NCI-H1105 (cell line): ENCODE measurements at regions not wholly inside any gene's neighbourhood (a gene's known extent, or its start where the extent isn't known, plus 50 kb on each side); places are given as distances from the start of the nearest gene placed in this dataset.
"Not testable (repeated sequence)": the region's sequence is repeated elsewhere in the genome, so short reads cannot be mapped to it uniquely, and the experiment has no call there.

Experiments used
- DNase-seq: peaks from one replicate; lab custom pipeline; 2025; lab: John Stamatoyannopoulos, UW

DNA sequence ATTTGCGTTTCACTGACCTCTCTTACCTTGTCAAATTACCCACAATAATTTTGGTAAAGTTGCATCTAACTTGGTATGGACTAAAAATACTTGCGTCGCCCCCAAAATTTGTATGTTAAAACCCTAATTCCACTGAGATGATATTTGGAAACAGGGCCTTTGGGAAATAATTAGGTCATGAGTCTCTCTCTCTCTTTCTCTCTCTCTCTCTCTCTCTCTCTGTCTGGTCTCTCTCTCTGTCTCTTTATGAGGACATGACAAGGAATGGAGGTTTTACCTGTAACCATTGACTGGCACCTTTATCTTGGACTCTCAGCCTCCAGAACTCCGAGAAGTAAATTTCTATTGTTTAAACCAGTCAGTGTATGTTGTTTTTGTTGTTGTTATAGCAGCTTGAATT, 111.5 kb upstream of the BDP1 start:
- not testable (repeated sequence) for DNase-seq

DNA sequence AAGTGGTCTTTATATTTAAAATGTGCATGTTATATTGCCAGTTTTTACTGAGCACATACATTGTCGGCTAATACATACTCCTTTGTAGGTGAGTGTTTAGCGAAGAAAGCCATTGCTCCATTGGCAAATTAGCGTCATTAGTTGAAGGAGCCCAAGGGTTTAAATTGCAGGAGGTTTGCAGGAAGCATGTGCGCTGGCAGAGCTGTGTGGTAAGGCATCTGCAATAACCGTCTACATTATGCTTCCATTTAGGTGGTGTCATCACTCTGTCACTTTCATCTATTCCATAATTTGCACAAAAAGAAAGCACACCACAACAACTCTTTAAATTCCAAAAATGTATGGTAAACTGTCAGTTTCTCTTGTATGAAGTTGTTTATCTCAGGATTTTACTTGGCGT, 82.8 kb upstream of the BDP1 start:
- DNase-seq = peak; percentile 47

DNA sequence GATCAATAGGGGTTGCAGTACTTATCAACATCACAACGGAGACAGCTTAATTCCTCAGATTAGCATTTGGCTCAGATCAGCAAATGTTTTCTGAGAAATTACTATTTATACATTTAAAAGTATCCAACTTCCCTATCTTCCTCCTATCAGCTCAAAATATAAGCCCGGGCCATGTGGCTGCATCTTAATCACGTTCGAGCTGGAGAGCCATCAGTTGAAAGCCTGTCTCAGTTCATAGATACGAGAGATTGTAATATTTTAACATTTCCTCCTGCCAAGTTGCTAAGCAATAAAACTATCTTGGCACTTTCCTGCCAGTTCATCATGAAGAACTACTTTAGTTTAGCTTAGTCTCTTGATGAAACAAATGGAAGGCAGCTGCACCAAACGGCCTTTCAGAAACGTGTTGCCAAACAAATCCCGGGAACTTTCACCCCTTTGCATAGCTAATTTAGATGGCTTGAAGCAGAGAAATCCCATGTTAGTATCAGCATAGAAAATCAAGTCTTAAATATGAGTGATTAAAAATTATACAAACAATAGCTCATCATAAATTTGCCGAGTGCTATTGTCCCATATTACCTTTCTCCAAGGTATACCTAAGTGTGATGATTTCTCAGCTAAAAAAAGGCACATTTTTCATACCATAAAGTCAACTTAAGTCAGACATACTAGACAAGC, 82.3 kb upstream of the BDP1 start:
- not testable (repeated sequence) for DNase-seq

GRCh38 chr5:71384204-71384603, 71.2 kb upstream of the BDP1 start:
- not testable (repeated sequence) for DNase-seq

DNA sequence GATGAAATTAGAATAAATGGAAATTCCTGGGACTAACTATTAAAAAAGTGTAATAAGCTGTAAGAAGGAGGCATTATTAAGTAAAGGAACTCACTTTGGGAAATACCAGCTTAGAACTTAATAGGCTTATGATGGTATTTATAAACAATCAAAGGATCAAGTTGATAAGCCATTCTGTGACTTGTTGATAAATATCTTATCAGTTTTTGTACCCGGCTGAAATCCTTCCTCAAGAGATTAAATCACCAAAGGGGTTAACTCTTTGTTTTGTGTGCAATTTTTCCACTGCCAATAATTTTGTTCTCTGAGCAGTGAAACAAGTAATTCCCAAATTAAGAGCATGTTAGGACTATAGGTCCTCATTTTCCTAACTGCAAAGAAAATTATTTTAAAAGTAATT, 70.7 kb upstream of the BDP1 start:
- no peak for DNase-seq

DNA sequence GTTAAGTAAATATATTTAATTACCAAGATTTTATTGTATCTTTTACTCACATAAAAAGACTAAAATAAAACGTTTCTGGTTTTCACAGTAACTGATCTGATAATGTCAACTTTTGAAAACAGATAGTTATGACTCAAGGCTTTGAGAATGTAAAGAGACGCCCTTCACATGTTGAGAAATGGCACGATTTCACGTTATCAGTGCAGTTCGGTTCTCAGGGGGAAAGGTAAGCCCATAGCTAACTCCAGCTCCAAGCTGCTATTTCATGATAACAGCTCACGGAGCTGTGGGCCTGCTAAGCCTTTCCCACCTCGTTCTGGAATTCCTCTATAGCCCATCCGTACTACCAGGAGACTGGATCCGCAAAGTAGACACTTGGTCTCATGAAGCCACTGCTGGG, 70.2 kb upstream of the BDP1 start:
- not testable (repeated sequence) for DNase-seq

- not testable (repeated sequence) for DNase-seq
Measured at GRCh38 chr5:71388184-71388583, 67.3 kb upstream of the BDP1 start.

- DNase-seq = not testable (repeated sequence)
Measured at GRCh38 chr5:71398400-71398799, 57.1 kb upstream of the BDP1 start.

DNA sequence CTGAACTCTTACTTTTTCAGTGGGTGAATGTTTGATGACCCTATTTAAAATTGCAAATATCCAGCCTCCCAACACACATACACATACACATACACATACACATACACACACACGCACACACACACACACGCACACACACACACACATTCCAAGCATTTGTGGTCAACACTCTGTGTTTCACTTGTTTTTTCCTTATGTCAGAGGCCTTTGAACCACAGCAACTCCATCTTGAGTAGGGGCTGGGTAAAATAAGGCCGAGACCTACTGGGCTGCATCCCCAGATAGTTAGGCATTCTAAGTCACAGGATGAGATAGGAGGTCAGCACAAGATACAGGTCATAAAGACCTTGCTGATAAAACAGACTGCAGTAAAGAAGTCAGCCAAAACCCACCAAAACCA, 56.6 kb upstream of the BDP1 start:
- not testable (repeated sequence) for DNase-seq

DNA sequence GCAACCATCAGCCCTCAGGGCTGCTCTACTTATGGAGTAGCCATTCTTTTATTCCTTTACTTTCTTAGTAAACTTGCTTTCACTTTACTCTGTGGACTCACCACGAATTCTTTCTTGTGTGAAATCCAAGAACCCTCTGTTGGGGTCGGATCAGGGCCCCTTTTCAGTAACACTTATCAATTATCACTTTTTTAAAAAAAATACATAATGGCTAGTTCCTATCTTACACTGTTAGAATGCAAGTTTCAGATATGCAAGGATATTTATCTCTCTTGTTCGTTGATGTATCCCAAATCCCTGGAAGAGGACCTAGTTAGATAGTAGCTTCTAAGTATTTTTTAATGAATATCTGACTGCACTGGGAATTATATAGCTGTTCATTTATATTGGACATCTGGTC, 56.0 kb upstream of the BDP1 start:
- DNase-seq = not testable (repeated sequence)

DNA sequence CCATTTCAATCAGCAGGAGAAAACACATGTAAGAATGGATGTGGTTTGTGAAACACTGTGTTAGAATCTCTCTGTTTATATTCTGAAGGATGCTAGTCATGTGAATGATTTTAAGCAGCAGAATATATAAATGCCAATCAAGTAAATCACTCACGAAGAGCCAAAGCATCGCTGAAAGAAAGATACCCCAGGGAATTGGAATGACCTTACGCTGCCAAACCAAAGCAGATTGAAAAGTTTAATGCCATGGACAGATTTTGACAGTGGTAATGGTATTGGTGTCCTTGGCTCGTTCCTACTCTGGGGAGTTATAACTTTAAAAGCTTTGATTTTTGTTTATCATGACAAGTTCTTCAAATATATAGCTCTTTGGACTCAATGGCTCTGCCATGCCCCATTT, 54.8 kb upstream of the BDP1 start:
- not testable (repeated sequence) for DNase-seq

DNA sequence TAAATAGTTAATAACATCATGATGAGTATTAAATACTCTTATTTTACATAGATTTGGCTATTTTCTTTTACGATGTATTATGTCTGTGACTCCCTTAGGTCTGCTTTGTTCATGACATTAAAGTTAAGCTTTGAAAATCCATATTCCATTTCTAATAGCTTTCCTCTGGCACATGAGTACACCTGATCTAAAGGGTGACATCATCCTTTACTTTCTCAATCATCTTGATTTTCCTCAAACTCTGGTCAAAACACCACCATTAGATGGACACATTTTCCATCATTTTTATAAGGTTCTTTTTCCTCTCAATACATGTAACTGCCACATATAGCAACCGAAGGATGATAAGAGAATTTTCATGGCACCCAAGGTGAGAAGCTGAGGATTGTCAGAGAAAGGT, 54.3 kb upstream of the BDP1 start:
- not testable (repeated sequence) for DNase-seq

GRCh38 chr5:71401564-71401963, 53.9 kb upstream of the BDP1 start:
- DNase-seq = not testable (repeated sequence)

GRCh38 chr5:71404441-71404840, 51.0 kb upstream of the BDP1 start:
- DNase-seq = not testable (repeated sequence)

GRCh38 chr5:71404936-71405335, 50.5 kb upstream of the BDP1 start:
- DNase-seq = not testable (repeated sequence)
